Fibroblast of pulmonary artery (primary cell): ENCODE measurements at regions not wholly inside any gene's neighbourhood (a gene's known extent, or its start where the extent isn't known, plus 50 kb on each side); places are given as distances from the start of the nearest gene placed in this dataset.

Source experiments
- DNase-seq: peaks from one replicate; pipeline ENCODE4 v3.0.0-alpha.2; 2010; ENCODE audit warnings: low read depth
- H3K4me3 ChIP-seq: replicated peaks from 2 replicates; pipeline ENCODE4 v1.5.1; 2011; ENCODE audit warnings: low read depth, mild to moderate bottlenecking, control low read depth, low read length, moderate library complexity
- CTCF ChIP-seq: IDR thresholded peaks from 2 replicates; pipeline ENCODE4 v1.5.1; 2011; ENCODE audit warnings: mild to moderate bottlenecking, control low read depth, low read length, inconsistent platforms; ENCODE audit errors: missing control alignments

- no peak for TF ChIP-seq CTCF
- H3K4me3 ChIP-seq: no peak overlapping the region
- DNase-seq: no peak
Observed at GRCh38 chr7:9250876-9251275, 817.5 kb downstream of the NXPH1 start.

GRCh38 chr7:9264395-9264794 lies 831.0 kb downstream of the NXPH1 start:
- no peak for TF ChIP-seq CTCF
- H3K4me3 ChIP-seq: no peak overlapping the region
- DNase-seq: no peak

- no peak for DNase-seq
- no peak overlapping the region for H3K4me3 ChIP-seq
- no peak for TF ChIP-seq CTCF
Observed at GRCh38 chr7:9280088-9280487, 846.7 kb downstream of the NXPH1 start.

- DNase-seq: no peak
- TF ChIP-seq CTCF: no peak
- H3K4me3 ChIP-seq: no peak overlapping the region
Observed at GRCh38 chr7:9283246-9283645, 849.8 kb downstream of the NXPH1 start.

- no peak for TF ChIP-seq CTCF
- no peak for DNase-seq
- no peak overlapping the region for H3K4me3 ChIP-seq
Observed at GRCh38 chr7:9302436-9302835, 869.0 kb downstream of the NXPH1 start.

GRCh38 chr7:9307131-9307530 lies 873.7 kb downstream of the NXPH1 start:
- no peak overlapping the region for H3K4me3 ChIP-seq
- no peak for DNase-seq
- TF ChIP-seq CTCF: no peak

- DNase-seq: no peak
- TF ChIP-seq CTCF: no peak
- no peak overlapping the region for H3K4me3 ChIP-seq
Observed at GRCh38 chr7:9324513-9324912, 891.1 kb downstream of the NXPH1 start.
